ENCODE measurements at regions not wholly inside any gene's neighbourhood (a gene's known extent, or its start where the extent isn't known, plus 50 kb on each side); places are given as distances from the start of the nearest gene placed in this dataset.

- TF ChIP-seq CTCF (IDR thresholded peaks at IDR 0.05) (no peak), ZFX (IDR thresholded peaks at IDR 0.05; ENCODE audit: borderline replicate concordance) (no peak)
These were observed 97.8 kb upstream of the WWC1 start for GRCh38 chr5:168193493-168194250.
